H1 (cell line): ENCODE measurements at regions not wholly inside any gene's neighbourhood (a gene's known extent, or its start where the extent isn't known, plus 50 kb on each side); places are given as distances from the start of the nearest gene placed in this dataset.

ENCODE experiments used
- CEBPB ChIP-seq: IDR thresholded peaks from 2 replicates; pipeline ENCODE4 v1.6.1; 2012; ENCODE audit warnings: low read depth, low read length
- CTCF ChIP-seq, 3 experiments: IDR thresholded peaks; 1 replicate in 2 of 3; 2 replicates in 1 of 3; pipeline versions ENCODE4 v1.5.1 to v1.6.1; 2011; ENCODE audit warnings: low read length in 3 of 3, mild to moderate bottlenecking in 3 of 3, inconsistent platforms in 2 of 3, low read depth in 1 of 3, moderate library complexity in 1 of 3; ENCODE audit not compliant: insufficient read depth in 1 of 3; ENCODE audit errors: control extremely low read depth in 1 of 3
- EP300 ChIP-seq, 2 experiments: IDR thresholded peaks; 1 replicate in 1 of 2; 2 replicates in 1 of 2; pipeline ENCODE4 v1.6.1; 2011 to 2012; ENCODE audit warnings: low read depth in 2 of 2, low read length in 2 of 2, mild to moderate bottlenecking in 2 of 2, borderline replicate concordance in 1 of 2, inconsistent platforms in 1 of 2, moderate library complexity in 1 of 2
- EZH2 ChIP-seq: fragments of 200-600 bp; sonication (generic); IDR thresholded peaks from 2 replicates; pipeline ENCODE4 v1.7.1; 2012; ENCODE audit warnings: low read depth, mild to moderate bottlenecking, moderate library complexity, low read length, inconsistent platforms; ENCODE audit not compliant: severe bottlenecking
- POLR2A ChIP-seq, 2 experiments: IDR thresholded peaks; 1 replicate in 1 of 2; 2 replicates in 1 of 2; pipeline ENCODE4 v1.6.1; 2011; ENCODE audit warnings: low read depth in 2 of 2, low read length in 2 of 2, mild to moderate bottlenecking in 2 of 2; ENCODE audit errors: control extremely low read depth in 1 of 2
- TAF1 ChIP-seq: IDR thresholded peaks from 2 replicates; pipeline ENCODE4 v1.6.1; 2011; ENCODE audit warnings: mild to moderate bottlenecking, low read depth, low read length
- ZNF274 ChIP-seq: IDR thresholded peaks from 2 replicates; pipeline ENCODE4 v1.7.0; 2012; ENCODE audit warnings: low read length, borderline replicate concordance; ENCODE audit errors: extremely low read depth

- TF ChIP-seq CTCF (IDR thresholded peaks at IDR 0.05; ENCODE audit: control extremely low read depth in 1 of 3, insufficient read depth in 1 of 3, low read depth in 1 of 3, low read length in 3 of 3): no peak
- no peak for TF ChIP-seq POLR2A (IDR thresholded peaks at IDR 0.05; ENCODE audit: control extremely low read depth in 1 of 2, low read depth in 2 of 2, low read length in 2 of 2)
- TF ChIP-seq EZH2: no peak
- no peak for TF ChIP-seq EP300 (IDR thresholded peaks at IDR 0.05; ENCODE audit: borderline replicate concordance in 1 of 2, low read depth in 2 of 2, low read length in 2 of 2)
- no peak for TF ChIP-seq ZNF274
- TF ChIP-seq TAF1: no peak
- TF ChIP-seq CEBPB: peak; percentile 98
Measured at GRCh38 chr9:81787747-81788632, 98.6 kb upstream of the TLE1 start.
